ENCODE measurements at regions not wholly inside any gene's neighbourhood (a gene's known extent, or its start where the extent isn't known, plus 50 kb on each side); places are given as distances from the start of the nearest gene placed in this dataset.

GRCh38 chr10:127797339-127797738 lies 60.4 kb downstream of the FOXI2 start:
- no peaks in the 10 kb centered on the region for H3K36me3 Mint-ChIP-seq
- no peaks in the 10 kb centered on the region for H3K9me3 Mint-ChIP-seq (ENCODE audit: low read depth)
- no peaks in the 10 kb centered on the region for H3K27me3 Mint-ChIP-seq
- no peak overlapping the region for H3K27ac Mint-ChIP-seq
- no peak overlapping the region for H3K4me3 Mint-ChIP-seq
- no peak for DNase-seq
- H3K4me1 Mint-ChIP-seq = no peaks in the 10 kb centered on the region
- ATAC-seq = no peak
- CTCF ChIA-PET = no interaction called here

GRCh38 chr10:127798111-127798510 lies 61.1 kb downstream of the FOXI2 start:
- Mint-ChIP-seq H3K9me3 (ENCODE audit: low read depth) (no peaks in the 10 kb centered on the region), H3K27me3 (no peaks in the 10 kb centered on the region), H3K4me3 (no peak overlapping the region), H3K4me1 (no peaks in the 10 kb centered on the region), H3K36me3 (no peaks in the 10 kb centered on the region), H3K27ac (no peak overlapping the region)
- CTCF ChIA-PET = no interaction called here
- no peak for DNase-seq
- ATAC-seq = no peak

GRCh38 chr10:127801302-127801701 lies 64.3 kb downstream of the FOXI2 start:
- Mint-ChIP-seq H3K4me3 (no peak overlapping the region), H3K9me3 (ENCODE audit: low read depth) (no peaks in the 10 kb centered on the region), H3K27ac (no peak overlapping the region), H3K27me3 (no peaks in the 10 kb centered on the region), H3K4me1 (no peaks in the 10 kb centered on the region), H3K36me3 (no peaks in the 10 kb centered on the region)
- no peak for DNase-seq
- no peak for ATAC-seq
- CTCF ChIA-PET = no interaction called here

GRCh38 chr10:127802531-127803095 lies 65.6 kb downstream of the FOXI2 start:
- Mint-ChIP-seq H3K36me3 (no peaks in the 10 kb centered on the region), H3K4me1 (no peaks in the 10 kb centered on the region), H3K27me3 (no peaks in the 10 kb centered on the region), H3K9me3 (ENCODE audit: low read depth) (no peaks in the 10 kb centered on the region), H3K4me3 (no peak overlapping the region), H3K27ac (no peak overlapping the region)
- CTCF ChIA-PET = no interaction called here
- no peak for ATAC-seq
- DNase-seq = no peak

GRCh38 chr10:127804696-127805095 lies 67.7 kb downstream of the FOXI2 start:
- Mint-ChIP-seq H3K27ac (no peak overlapping the region), H3K4me1 (no peaks in the 10 kb centered on the region), H3K27me3 (no peaks in the 10 kb centered on the region), H3K4me3 (no peak overlapping the region), H3K9me3 (ENCODE audit: low read depth) (no peaks in the 10 kb centered on the region), H3K36me3 (no peaks in the 10 kb centered on the region)
- DNase-seq = no peak
- CTCF ChIA-PET = no interaction called here
- ATAC-seq = no peak

- Mint-ChIP-seq H3K36me3 (no peaks in the 10 kb centered on the region), H3K4me3 (no peak overlapping the region), H3K27me3 (no peaks in the 10 kb centered on the region), H3K4me1 (no peaks in the 10 kb centered on the region), H3K9me3 (ENCODE audit: low read depth) (no peaks in the 10 kb centered on the region), H3K27ac (no peak overlapping the region)
- CTCF ChIA-PET = no interaction called here
- DNase-seq (no peak), ATAC-seq (no peak)
Observed at GRCh38 chr10:127805950-127806349, 69.0 kb downstream of the FOXI2 start.

- DNase-seq (no peak), ATAC-seq (no peak)
- Mint-ChIP-seq H3K4me3 (no peak overlapping the region), H3K36me3 (no peaks in the 10 kb centered on the region), H3K27ac (no peak overlapping the region), H3K4me1 (no peaks in the 10 kb centered on the region), H3K9me3 (ENCODE audit: low read depth) (no peaks in the 10 kb centered on the region), H3K27me3 (no peaks in the 10 kb centered on the region)
- CTCF ChIA-PET = no interaction called here
Observed at GRCh38 chr10:127812041-127812440, 75.1 kb downstream of the FOXI2 start.

- no peaks in the 10 kb centered on the region for H3K4me1 Mint-ChIP-seq
- H3K27me3 Mint-ChIP-seq = no peaks in the 10 kb centered on the region
- H3K4me3 Mint-ChIP-seq = no peak overlapping the region
- ATAC-seq = no peak
- no peaks in the 10 kb centered on the region for H3K36me3 Mint-ChIP-seq
- no peak for DNase-seq
- no peaks in the 10 kb centered on the region for H3K9me3 Mint-ChIP-seq (ENCODE audit: low read depth)
- H3K27ac Mint-ChIP-seq = no peak overlapping the region
- CTCF ChIA-PET = no interaction called here
Observed at GRCh38 chr10:127813290-127813689, 76.3 kb downstream of the FOXI2 start.

- no peaks in the 10 kb centered on the region for H3K27me3 Mint-ChIP-seq
- no peak overlapping the region for H3K4me3 Mint-ChIP-seq
- no peaks in the 10 kb centered on the region for H3K9me3 Mint-ChIP-seq (ENCODE audit: low read depth)
- ATAC-seq (no peak), DNase-seq (no peak)
- CTCF ChIA-PET = no interaction called here
- H3K36me3 Mint-ChIP-seq = no peaks in the 10 kb centered on the region
- H3K4me1 Mint-ChIP-seq = no peaks in the 10 kb centered on the region
- H3K27ac Mint-ChIP-seq = no peak overlapping the region
Observed at GRCh38 chr10:127815147-127815546, 77.6 kb downstream of the CLRN3 start.

GRCh38 chr10:127824826-127825225 lies 67.9 kb downstream of the CLRN3 start:
- DNase-seq = peak; percentile 7
- no peak overlapping the region for H3K4me3 Mint-ChIP-seq
- H3K36me3 Mint-ChIP-seq = no peaks in the 10 kb centered on the region
- peaks cover 3% of the 10 kb centered on the region for H3K9me3 Mint-ChIP-seq (ENCODE audit: low read depth)
- no peak for ATAC-seq
- no peak overlapping the region for H3K27ac Mint-ChIP-seq
- CTCF ChIA-PET = no interaction called here
- no peaks in the 10 kb centered on the region for H3K4me1 Mint-ChIP-seq
- H3K27me3 Mint-ChIP-seq = no peaks in the 10 kb centered on the region

GRCh38 chr10:127826154-127826725 lies 66.5 kb downstream of the CLRN3 start:
- no peaks in the 10 kb centered on the region for H3K27me3 Mint-ChIP-seq
- CTCF ChIA-PET = no interaction called here

GRCh38 chr10:127827354-127828140 lies 65.2 kb downstream of the CLRN3 start:
- no peaks in the 10 kb centered on the region for H3K4me1 Mint-ChIP-seq
- no peak overlapping the region for H3K27ac Mint-ChIP-seq
- CTCF ChIA-PET = no interaction called here
- H3K4me3 Mint-ChIP-seq = no peak overlapping the region
- no peaks in the 10 kb centered on the region for H3K27me3 Mint-ChIP-seq
- no peaks in the 10 kb centered on the region for H3K36me3 Mint-ChIP-seq
- DNase-seq (no peak), ATAC-seq (no peak)
- peaks cover under 1% of the 10 kb centered on the region for H3K9me3 Mint-ChIP-seq (ENCODE audit: low read depth)

More at GRCh38 chr10:127826154-127826725, 66.5 kb downstream of the CLRN3 start:
- H3K4me3 Mint-ChIP-seq = no peak overlapping the region
- H3K27ac Mint-ChIP-seq = no peak overlapping the region
- no peaks in the 10 kb centered on the region for H3K4me1 Mint-ChIP-seq
- H3K9me3 Mint-ChIP-seq (ENCODE audit: low read depth) = peaks cover 3% of the 10 kb centered on the region
- ATAC-seq (no peak), DNase-seq (no peak)
- H3K36me3 Mint-ChIP-seq = no peaks in the 10 kb centered on the region
